NCI-H460 (cell line): ENCODE measurements at regions not wholly inside any gene's neighbourhood (a gene's known extent, or its start where the extent isn't known, plus 50 kb on each side); places are given as distances from the start of the nearest gene placed in this dataset.

ENCODE experiments used
- DNase-seq: peaks from one replicate; pipeline ENCODE4 v3.0.0-alpha.2; 2016; ENCODE audit warnings: low read depth; ENCODE audit errors: extremely low read depth

- no peak for DNase-seq
Observed at GRCh38 chr1:4546911-4547310, 107.5 kb upstream of the AJAP1 start.

GRCh38 chr1:4549930-4550329, 104.5 kb upstream of the AJAP1 start:
- DNase-seq: peak; percentile 0

- DNase-seq: no peak
Observed at GRCh38 chr1:4550941-4551340, 103.5 kb upstream of the AJAP1 start.

GRCh38 chr1:4551706-4552105, 102.7 kb upstream of the AJAP1 start:
- no peak for DNase-seq

GRCh38 chr1:4553761-4554160, 100.6 kb upstream of the AJAP1 start:
- no peak for DNase-seq

GRCh38 chr1:4554271-4554865, 100.0 kb upstream of the AJAP1 start:
- DNase-seq: no peak

- no peak for DNase-seq
Observed at GRCh38 chr1:4557949-4558348, 96.5 kb upstream of the AJAP1 start.

GRCh38 chr1:4561205-4561604, 93.2 kb upstream of the AJAP1 start:
- DNase-seq: no peak

- DNase-seq: no peak
Observed at GRCh38 chr1:4562321-4562720, 92.1 kb upstream of the AJAP1 start.

- DNase-seq: no peak
Observed at GRCh38 chr1:4563586-4563985, 90.8 kb upstream of the AJAP1 start.

GRCh38 chr1:4564051-4564450, 90.4 kb upstream of the AJAP1 start:
- no peak for DNase-seq

- no peak for DNase-seq
Observed at GRCh38 chr1:4565166-4565565, 89.2 kb upstream of the AJAP1 start.

- no peak for DNase-seq
Observed at GRCh38 chr1:4565801-4566449, 88.5 kb upstream of the AJAP1 start.

GRCh38 chr1:4571263-4571662, 83.1 kb upstream of the AJAP1 start:
- no peak for DNase-seq

GRCh38 chr1:4573526-4573925, 80.9 kb upstream of the AJAP1 start:
- DNase-seq: no peak

GRCh38 chr1:4581807-4582206, 72.6 kb upstream of the AJAP1 start:
- DNase-seq: no peak

- no peak for DNase-seq
Observed at GRCh38 chr1:4584449-4584848, 70.0 kb upstream of the AJAP1 start.

GRCh38 chr1:4585216-4585615, 69.2 kb upstream of the AJAP1 start:
- DNase-seq: peak; percentile 2

- DNase-seq: no peak
Observed at GRCh38 chr1:4585705-4586104, 68.7 kb upstream of the AJAP1 start.

GRCh38 chr1:4586611-4587160, 67.7 kb upstream of the AJAP1 start:
- no peak for DNase-seq

GRCh38 chr1:4587721-4588120, 66.7 kb upstream of the AJAP1 start:
- no peak for DNase-seq

- no peak for DNase-seq
Observed at GRCh38 chr1:4590756-4591155, 63.7 kb upstream of the AJAP1 start.

GRCh38 chr1:4591926-4592325, 62.5 kb upstream of the AJAP1 start:
- DNase-seq: no peak
